ENCODE measurements at regions not wholly inside any gene's neighbourhood (a gene's known extent, or its start where the extent isn't known, plus 50 kb on each side); places are given as distances from the start of the nearest gene placed in this dataset.
"Not testable (repeated sequence)": the region's sequence is repeated elsewhere in the genome, so short reads cannot be mapped to it uniquely, and the experiment has no call there.

GRCh38 chr10:29725133-29725720 is 90.5 kb upstream of the SVIL start:
- no peak for DNase-seq

- DNase-seq, result no peak
These were observed 89.0 kb upstream of the SVIL start for GRCh38 chr10:29723726-29724125.

GRCh38 chr10:29722777-29723176 is 88.0 kb upstream of the SVIL start:
- no peak for DNase-seq

- no peak for DNase-seq
These were observed 85.4 kb upstream of the SVIL start for GRCh38 chr10:29720149-29720548.

- DNase-seq, result no peak
These were observed 84.5 kb upstream of the SVIL start for GRCh38 chr10:29719281-29719675.

GRCh38 chr10:29715296-29715695 is 80.5 kb upstream of the SVIL start:
- DNase-seq, result no peak

- no peak for DNase-seq
These were observed 79.5 kb upstream of the SVIL start for GRCh38 chr10:29714096-29714874.

GRCh38 chr10:29713450-29713849 is 78.7 kb upstream of the SVIL start:
- no peak for DNase-seq

GRCh38 chr10:29712108-29712507 is 77.3 kb upstream of the SVIL start:
- DNase-seq, result peak; percentile 89

GRCh38 chr10:29710128-29710527 is 75.4 kb upstream of the SVIL start:
- DNase-seq, result no peak

GRCh38 chr10:29709484-29710002 is 74.8 kb upstream of the SVIL start:
- DNase-seq, result no peak

GRCh38 chr10:29703271-29703670 is 68.5 kb upstream of the SVIL start:
- peak; percentile 77 for DNase-seq

GRCh38 chr10:29702273-29703164 is 67.7 kb upstream of the SVIL start:
- DNase-seq, result no peak

- no peak for DNase-seq
These were observed 66.5 kb upstream of the SVIL start for GRCh38 chr10:29701306-29701705.

- DNase-seq, result no peak
These were observed 64.8 kb upstream of the SVIL start for GRCh38 chr10:29699621-29700020.

GRCh38 chr10:29698773-29699490 is 64.2 kb upstream of the SVIL start:
- DNase-seq, result peak; percentile 81

- DNase-seq, result not testable (repeated sequence)
These were observed 61.8 kb upstream of the SVIL start for GRCh38 chr10:29696581-29696980.

GRCh38 chr10:29694121-29694520 is 59.4 kb upstream of the SVIL start:
- no peak for DNase-seq

GRCh38 chr10:29692121-29692539 is 57.4 kb upstream of the SVIL start:
- no peak for DNase-seq

- peak; percentile 62 for DNase-seq
These were observed 56.8 kb upstream of the SVIL start for GRCh38 chr10:29691564-29692072.

GRCh38 chr10:29689001-29689400 is 54.2 kb upstream of the SVIL start:
- DNase-seq, result no peak

- no peak for DNase-seq
These were observed 53.5 kb upstream of the SVIL start for GRCh38 chr10:29688230-29688661.
